ENCODE measurements at regions not wholly inside any gene's neighbourhood (a gene's known extent, or its start where the extent isn't known, plus 50 kb on each side); places are given as distances from the start of the nearest gene placed in this dataset.

DNA sequence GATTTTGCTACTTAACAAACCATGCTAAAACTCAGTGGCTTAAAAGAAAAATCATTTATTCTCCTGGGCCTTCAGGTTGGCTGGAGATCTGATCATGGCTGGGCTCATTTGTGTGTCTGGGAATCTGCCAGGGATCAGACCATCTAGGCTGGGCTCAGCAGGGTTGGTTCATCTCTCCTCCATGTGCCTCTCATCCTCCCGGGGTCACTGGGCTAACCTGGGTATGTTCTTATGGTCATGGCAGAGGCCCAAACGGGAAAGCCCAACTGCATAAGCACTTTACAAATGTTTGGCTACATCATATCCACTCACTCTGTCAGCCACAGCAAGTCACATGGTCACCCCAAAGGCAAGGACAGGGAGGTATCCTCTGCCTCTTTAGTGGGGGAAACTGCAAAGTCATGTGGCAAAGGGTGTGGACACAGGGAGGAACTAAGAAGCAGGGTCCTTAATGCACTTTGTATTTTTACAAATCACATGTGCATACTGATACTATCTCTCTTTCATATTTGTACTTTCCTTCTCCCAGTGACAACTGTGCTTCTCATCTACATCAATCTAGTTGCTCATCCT, 231.4 kb downstream of the BUB3 start:
- TF ChIP-seq, protein P1, sequence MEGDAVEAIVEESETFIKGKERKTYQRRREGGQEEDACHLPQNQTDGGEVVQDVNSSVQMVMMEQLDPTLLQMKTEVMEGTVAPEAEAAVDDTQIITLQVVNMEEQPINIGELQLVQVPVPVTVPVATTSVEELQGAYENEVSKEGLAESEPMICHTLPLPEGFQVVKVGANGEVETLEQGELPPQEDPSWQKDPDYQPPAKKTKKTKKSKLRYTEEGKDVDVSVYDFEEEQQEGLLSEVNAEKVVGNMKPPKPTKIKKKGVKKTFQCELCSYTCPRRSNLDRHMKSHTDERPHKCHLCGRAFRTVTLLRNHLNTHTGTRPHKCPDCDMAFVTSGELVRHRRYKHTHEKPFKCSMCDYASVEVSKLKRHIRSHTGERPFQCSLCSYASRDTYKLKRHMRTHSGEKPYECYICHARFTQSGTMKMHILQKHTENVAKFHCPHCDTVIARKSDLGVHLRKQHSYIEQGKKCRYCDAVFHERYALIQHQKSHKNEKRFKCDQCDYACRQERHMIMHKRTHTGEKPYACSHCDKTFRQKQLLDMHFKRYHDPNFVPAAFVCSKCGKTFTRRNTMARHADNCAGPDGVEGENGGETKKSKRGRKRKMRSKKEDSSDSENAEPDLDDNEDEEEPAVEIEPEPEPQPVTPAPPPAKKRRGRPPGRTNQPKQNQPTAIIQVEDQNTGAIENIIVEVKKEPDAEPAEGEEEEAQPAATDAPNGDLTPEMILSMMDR (IDR thresholded peaks at IDR 0.05) = no peak
- no peak for TF ChIP-seq POLR2A (IDR thresholded peaks at IDR 0.05)

Data from esophagus squamous epithelium (tissue), 4 donors.